NCI-H1092 (cell line): ENCODE measurements at regions not wholly inside any gene's neighbourhood (a gene's known extent, or its start where the extent isn't known, plus 50 kb on each side); places are given as distances from the start of the nearest gene placed in this dataset.

Experiments
- DNase-seq: peaks from one replicate; lab custom pipeline; 2025; lab: John Stamatoyannopoulos, UW

DNA sequence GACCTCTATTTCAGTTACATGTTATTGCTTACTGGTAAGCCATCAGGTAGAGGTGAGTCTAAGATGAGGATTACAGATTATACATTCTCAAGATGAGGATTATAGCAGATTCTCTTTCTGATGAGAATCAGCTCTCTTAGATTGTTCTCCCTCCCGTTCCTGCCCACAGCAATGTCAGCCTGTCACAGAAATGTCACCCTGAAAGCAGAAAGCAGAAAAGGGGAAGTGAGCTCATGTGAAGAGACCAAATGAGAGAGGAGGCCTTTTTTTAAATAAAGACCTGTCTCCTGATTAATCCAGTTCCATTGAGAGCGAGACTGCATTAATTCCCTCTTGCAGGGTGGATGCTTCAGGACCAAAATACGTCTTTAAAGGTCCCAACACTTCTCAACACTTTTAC is 445.6 kb downstream of the KCTD12 start:
- no peak for DNase-seq

DNA sequence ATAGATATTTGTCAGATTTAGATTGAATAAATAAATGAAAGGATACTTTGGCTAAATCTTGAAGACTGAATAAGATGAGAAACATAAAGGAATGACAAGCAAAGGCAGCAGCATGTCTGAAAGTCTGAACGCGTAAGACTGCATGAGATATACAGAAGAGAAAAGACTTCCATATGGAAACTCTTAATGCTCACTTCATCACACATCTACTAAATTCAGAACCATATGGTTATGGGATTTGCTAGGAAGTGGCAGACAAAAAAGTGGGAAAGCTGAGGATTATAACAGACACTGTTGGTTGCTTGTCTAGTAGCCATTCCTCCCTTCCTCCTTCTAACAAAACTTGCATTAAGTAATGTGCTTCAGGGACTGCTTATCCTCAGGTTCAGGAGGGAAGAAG is 446.7 kb downstream of the KCTD12 start:
- DNase-seq, result no peak

DNA sequence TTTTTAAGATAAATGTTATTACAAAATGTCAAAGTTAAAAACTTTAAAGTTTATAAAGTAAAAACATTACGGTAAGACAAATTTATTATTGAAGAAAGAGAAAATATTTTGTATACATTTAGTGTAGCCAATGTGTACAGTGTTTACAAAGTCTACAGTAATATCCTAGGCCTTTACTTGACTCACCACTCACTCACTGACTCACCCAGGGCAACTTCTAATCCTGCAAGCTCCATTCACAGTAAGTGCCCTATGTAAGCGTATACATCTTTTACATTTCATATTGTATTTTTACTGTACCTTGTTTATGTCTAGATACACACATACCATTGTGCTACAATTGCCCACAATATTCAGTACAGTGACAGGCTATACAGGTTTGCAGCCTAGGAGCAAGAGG is 448.2 kb downstream of the KCTD12 start:
- DNase-seq, result no peak

DNA sequence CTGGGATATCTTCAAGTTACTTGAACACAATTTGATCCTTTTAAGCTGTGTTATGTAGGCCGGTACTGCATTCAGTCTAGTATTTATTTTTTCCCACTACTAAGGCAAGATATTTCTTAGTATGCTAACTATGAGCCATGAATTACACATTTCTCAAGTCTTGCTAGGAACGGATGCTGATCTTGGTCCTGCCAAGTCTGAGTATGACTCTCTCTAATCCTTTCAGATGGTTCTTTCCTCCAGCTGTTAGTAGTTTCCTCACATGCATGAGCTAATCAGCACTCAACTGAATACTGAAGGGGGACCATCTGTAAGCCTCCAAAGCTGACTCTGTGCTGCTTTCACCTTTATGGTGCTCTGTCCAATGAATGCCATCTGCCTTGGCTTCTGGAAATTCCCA is 460.3 kb downstream of the KCTD12 start:
- no peak for DNase-seq

DNA sequence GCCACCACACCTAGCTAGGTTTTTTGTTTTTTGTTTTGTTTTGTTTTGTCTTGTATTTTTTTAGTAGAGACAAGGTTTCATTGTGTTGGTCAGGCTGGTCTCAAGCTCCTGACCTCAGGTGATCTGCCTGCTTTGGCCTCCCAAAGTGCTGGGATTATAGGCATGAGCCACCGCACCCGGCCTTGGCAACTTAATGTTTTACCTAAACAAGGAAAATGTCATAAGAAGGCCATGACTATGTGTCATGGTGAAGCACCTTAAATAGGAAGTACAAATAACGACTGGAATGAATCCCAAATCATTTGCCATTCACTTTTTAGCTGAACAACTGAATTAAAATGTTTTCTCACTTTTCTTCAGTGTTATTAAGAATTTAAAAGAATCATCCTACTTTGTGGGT is 465.2 kb downstream of the KCTD12 start:
- DNase-seq, result no peak

DNA sequence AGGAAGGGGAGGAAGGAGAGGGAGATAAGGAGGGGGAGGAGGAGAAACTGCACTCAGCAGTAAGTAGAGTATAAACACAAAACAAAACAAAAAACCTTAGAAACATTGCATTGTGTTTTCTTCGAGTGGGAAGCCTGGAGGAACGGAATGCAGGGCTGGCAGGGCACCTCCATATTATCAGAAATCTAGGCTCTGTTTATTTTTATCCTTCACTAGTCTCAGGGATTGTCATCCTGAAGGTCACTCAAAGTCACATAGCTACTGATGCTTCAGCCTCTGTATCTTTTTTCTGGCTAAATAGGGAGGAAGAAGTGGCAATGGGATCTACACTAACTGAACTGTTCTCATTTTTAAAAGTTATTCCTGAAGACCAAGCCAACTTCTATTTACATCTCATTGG is 467.8 kb downstream of the KCTD12 start:
- no peak for DNase-seq

DNA sequence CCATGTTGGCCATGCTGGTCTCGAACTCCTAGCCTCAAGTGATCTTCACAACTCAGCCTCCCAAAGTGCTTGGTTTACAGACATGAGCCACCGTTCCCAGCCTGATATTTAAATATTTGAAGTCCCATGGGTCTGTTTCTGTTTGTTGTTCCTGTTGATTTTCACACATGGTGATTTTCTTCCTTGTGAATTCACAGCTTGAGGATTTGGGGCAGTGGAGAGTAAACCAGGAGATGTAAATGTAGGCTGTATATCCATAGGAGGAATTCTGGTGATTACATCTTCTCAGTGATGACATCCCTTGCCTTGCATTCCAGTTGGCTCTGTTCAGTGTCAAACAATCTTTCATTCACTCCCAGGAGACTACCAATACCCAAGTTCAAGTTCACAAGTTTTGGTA is 471.9 kb downstream of the KCTD12 start:
- no peak for DNase-seq

DNA sequence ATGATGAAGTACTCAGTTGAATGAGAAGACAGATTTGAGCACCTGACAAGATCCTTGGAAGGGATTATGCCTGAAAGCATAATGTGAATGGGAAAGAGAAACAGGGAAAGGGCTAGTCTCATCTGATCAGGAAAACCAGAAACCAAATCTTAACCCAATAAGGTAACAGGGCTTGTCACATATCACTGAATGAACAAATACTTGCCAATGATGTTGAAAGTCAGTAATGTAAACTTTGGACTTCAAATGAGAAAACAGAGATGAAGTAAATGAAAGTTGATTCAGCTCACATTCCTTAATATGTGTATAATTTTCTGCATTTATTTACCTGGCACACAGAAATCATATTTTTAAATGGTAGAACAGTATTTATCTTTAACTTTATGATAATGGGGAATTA is 480.0 kb downstream of the KCTD12 start:
- DNase-seq, result no peak

DNA sequence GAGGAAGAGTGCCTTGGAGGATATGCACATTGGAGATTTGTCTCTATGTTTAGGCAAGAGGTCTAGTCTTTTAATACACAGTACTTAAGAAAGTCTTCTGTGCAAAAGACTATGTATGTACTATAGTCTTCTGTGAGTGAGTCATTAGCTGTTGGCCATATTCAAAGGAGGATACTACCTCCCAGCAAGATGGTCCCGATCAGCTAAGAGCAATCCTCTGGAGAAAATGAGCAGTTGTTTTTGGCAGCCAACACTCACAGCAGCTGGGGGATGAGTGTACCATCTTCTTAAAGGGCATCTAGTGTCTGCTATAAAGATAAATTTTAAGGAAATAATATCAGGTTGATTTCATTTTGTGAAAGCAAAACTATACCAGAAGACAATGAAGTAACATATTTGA is 487.8 kb downstream of the KCTD12 start:
- no peak for DNase-seq

DNA sequence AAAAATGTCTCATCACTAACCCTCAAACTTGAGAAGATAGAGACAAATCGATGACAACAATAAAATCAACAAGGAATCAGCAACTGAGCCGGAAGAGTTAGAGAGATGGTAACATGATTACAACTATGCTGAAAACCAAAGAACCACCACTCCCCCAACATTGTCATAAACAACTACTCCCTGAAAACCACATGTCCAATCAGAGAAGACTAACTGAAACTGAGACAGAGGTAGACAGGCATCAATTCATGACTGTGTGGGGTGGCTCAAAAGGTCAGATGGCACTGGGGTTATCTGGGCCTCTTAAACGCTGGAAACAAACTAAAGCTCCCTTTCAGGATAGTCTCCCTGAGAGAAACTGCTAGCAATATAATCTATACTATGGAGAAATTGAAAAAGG is 488.8 kb downstream of the KCTD12 start:
- no peak for DNase-seq

DNA sequence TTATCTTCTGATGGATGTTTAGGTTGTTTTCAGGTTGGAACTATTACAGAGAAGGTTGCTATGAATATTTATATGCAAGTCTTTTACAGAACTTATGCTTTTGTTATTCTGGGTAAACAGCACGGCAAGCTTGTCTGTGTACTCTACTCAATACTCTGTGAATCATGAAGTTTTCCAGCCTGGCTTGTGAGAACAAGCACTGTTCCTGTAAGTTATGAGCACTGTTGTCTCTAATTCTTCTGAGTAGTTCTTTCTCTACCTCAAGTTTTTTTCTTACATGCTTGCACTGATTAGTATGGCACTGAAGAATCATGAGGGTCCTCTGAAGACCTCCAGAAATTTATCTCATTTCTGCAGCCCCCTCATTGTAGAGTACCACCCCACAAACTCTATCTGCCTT is 496.9 kb downstream of the KCTD12 start:
- DNase-seq, result no peak

DNA sequence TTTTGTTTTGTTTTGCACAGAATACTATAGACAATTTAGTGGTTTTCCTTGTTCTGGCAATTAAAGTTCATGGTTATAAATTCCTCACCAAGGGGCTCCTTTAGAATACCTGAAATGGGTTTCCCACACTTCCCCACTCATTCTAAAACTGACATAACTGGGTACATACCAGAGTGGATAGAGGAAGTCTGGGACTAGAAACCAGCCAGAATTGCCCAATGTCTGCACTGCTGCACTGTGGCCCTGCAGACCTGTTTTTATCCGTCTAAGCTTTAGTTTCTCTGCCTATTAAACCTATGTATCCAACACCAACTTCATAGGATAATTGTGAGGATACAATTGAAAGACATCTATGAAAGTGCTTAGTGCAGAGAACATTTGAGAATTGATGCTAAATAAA is 498.6 kb downstream of the KCTD12 start:
- no peak for DNase-seq

DNA sequence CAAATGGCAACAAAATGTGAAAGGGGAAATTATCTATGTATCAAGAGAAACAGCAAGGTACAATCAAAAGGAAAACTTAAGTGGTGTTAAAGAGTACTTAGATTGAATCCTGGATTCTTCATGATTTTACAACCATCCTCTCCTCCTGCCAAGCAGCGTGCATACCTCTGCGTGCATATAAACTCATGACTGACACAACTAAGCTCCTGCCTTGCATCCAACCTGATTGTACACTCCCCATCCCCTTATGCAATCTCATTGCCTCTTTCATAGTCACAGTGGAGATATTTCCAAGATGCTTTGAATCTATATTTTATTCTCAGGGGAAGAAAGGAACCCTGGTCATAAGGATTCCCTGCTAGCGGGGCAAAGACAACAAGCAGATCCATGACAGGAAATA is 499.9 kb downstream of the KCTD12 start:
- DNase-seq, result no peak

DNA sequence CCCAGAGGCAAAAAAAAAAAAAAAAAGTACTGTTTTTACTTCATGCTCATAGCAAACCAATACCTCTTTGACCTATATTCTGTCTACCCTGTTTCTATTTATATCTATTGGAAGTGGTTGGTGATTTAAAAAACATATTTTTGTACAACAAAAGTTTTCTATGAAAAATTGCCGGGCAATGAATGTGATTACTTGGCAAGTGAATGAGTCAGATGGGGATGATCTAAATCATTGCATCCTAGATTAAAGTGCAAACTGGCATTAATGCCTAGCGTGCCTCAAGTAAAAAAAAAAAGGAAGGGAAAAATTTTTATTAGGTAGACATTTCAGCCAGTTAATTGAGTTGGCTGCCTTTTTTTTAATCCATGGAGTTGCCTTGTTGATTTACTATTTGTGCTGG is 500.6 kb downstream of the KCTD12 start:
- DNase-seq, result no peak

DNA sequence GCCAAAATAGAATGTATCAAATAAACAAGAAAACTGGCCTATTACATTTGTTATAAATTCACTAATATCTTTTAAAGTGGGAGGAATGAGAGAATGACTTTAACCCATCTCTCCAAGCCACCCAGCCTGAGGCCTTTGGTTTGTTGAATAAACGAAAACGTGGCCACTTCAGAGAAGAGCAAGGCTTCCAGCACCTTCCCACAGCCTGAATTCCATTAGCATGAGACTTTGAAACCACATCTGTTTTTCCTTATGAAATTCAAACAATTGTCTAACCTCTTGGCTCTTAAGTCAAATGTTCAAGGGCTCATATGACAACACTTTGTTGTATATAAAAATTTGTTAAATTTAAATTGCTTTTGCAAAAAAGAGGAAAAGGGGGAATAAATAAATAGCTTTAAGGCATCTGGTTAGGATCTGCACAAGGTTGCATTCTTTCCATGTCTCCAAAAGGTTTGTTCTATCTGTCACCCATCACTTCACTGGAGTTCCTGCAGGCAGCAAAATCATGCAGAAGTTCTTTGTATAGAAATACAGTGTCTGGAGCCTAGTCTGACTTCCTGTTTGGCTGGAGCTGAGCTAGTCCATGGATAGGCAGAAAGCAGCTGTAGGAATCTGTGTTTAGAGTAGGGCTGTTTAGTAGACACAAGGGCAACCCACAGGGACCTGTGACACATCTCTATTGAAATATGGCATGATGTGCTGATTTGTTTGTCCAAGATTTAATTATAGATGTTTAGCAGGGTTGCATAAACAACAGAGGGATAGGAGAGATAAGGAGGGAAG is 502.3 kb downstream of the KCTD12 start:
- DNase-seq, result no peak

DNA sequence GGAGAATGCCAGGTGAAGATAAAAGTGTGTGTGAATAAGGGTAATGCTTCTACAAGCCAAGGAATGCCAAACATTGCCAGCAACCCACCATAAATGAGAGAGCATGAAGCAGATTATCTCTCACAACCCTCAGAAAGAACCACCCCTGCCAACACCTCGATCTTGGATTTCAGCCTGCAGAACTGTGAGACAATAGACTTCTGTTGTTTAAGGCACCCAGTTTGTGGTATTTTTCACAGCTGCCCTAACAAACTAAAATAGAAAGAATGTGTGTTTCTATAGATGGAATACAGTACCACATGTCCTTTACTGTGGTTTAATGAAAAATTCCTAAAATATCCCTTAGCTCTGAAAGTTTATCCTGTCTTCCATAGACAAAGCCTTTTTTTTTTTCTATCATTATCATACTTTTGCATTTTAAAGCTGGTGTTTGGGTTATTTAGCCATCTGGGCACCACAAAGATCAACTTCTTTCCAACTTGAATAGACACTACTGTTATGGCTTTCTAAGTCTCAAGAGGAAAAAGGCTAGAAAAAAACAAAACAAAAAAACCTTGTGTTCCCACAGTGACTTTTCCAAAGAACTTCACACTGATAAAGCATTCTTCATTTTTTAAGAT is 505.6 kb downstream of the KCTD12 start:
- no peak for DNase-seq

DNA sequence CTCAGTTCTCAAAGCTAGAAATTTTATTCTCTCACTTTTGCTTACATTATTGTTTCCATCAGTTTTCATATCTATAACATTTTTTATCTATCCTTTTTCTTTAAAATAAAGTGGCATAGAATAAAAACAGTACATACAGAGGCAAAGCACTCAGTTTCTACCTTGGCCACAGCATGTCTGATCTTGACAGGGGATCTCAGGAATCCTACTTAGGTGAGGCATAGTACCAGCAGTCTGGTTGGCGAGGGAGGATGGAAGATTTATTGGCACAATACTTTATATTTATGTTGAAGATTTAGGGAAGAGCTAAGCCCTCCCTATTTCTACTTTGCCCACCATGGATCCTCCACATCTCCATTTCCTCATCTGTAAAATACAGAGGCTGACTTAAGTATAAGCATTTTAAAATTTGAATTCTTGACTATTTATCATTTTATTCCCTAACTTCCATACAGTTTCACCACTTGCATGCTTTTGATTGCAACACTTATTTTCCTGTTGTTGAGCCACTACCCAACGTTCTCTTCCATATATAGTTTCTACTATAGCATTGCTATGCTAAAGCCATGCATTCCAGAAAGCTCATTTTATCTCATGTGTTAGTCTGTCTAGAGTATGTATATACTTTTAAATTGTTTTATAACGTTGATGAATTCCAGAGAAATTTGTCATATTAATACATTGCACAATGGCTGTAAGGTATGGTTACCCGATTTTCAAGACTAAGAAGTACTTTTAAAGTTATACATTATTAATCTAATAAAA is 506.7 kb downstream of the KCTD12 start:
- DNase-seq, result no peak

DNA sequence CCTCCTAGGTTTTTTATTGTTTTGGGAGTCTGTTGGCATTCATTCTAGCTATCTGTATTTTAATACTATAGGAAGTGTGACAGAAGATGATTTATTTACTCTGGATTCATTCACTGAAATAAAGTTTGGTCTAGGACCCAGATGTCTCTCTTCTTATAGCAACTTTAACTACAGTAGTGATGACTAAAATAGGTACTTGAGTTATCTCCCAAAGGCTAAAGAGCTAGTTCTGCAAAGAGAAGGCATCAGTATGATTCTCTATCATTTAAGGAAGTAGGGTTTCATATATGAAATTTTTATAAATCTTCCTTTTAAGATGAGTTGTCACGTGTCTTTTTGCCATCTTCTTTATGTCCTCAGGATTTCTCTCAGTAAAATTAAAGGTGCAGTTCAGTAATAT is 507.4 kb downstream of the KCTD12 start:
- no peak for DNase-seq

DNA sequence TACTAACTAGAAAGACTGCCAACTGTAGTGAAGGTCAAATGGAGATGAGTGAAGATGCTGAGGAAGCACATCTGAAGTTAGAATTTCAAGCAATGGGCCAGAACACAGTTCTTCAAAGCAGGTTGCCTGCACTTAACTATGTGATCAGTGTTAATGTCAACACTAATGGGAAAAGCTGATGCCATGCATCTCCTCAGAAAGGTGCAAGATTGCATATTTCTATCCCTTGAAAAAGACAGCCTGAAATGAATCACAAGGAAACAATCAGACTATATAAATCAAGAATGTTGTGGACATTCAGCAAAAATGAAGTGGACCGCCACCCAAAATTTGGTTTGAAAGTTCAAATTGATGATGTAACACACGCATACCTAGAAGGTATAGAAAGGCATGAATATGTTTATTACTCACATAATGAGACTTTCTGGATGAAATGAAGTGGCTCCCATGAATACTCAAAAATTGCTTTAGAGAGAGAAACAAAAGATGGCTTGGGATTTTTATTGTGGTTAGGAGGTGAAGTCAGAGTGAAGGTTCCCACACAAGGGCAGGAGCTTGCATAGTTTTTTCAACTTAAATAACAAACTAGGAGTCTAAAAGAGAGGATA is 522.4 kb downstream of the KCTD12 start:
- DNase-seq, result no peak

DNA sequence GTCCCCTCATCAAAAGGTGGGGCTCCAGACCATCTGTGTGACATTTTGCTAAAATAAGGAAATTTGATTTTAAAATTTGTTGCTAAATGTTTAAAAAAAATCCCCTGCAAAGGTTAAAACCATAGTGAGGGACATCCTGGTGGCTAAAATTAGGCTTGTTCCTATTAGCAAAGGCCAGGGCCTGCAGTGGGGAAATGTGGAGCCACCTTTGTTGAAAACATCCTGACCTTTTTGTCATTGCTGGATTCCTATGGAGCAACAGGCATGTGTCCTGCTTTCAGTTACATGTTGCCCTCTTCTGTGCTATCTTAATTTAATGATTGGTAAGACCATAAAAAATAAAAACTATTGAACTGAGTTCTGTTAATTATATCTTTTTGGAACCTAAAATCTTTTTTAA is 524.3 kb downstream of the KCTD12 start:
- DNase-seq, result no peak

DNA sequence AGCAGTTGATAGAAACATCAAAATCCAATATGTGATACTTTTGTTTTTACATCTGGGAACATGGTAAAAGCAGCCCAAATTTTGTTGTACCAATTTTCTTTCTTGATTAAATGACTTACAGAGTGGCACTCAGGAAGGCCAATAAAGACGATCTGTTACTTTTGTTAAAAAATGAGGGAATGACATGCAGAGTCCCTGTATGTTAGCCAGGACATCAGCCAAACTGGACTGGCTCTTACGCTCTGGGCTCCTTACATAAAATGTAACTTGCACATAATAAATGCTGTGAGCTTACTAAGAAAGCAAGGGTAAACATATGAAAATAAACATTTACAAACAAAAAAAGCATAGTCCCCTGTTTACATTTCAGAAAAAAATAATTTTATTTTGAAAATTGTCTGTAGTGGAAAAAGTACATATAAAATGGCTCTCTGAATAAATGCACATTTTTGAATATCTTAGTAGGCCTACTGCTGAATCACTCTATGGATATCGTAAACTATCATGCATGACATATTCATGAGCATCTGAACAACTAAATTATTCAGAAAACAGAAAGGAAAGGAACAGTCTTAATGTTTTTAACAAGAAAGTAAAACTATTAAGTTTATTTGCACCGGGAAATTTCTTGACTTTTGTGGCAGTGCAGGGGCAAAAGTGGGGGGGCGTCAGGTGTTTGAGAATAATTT is 534.5 kb downstream of the KCTD12 start:
- DNase-seq, result no peak

DNA sequence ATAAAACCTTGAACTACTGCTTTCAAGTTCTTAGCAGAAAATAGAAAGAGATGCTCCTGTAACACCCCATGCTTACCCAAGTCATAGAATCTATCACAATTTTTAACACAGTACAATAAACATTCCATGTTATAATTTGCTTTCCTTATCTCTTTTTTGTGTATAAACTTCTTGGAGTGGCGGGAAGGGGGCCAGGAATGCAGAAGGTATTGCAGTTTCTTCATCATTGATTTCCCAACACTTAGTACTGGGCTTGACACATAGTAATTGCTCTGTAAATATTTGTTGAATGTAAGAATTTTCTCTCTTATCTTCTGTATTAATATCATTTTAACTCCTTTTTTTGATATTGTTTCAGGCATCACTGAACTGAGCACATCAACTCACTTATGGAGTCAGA is 535.8 kb downstream of the KCTD12 start:
- DNase-seq, result no peak
